ENCODE measurements at regions not wholly inside any gene's neighbourhood (a gene's known extent, or its start where the extent isn't known, plus 50 kb on each side); places are given as distances from the start of the nearest gene placed in this dataset.

DNA sequence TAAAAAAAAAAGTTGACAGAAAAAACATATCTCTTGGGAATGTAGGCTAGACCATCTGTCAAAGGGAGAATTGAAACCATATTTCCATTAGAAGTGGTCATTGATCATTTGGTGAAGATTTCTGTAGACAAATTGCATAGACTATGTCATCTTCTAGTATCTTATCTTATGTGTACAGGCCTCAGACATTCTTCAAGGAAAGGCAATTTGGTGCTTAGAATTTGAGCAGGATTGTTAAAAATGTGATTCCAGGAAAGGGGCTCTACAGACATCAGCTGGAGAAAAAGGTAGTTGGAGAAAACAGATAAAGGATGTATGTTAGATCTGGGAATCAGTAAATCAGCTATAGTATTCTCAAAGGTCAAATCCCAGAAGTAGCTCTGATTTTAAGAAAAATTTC is 627.1 kb downstream of the TMTC2 start:
- Histone ChIP-seq H3K4me3 (no peak overlapping the region), H3K36me3 (replicated peaks in 1 of 2) (no peaks in the 10 kb centered on the region), H3K9me3 (replicated peaks in 1 of 3) (no peaks in the 10 kb centered on the region), H3K4me1 (replicated peaks in 1 of 2) (peaks cover 0 to 5% of the 10 kb centered on the region in 2 donors), H3K27ac (no peak overlapping the region), H3K27me3 (no peaks in the 10 kb centered on the region)
- TF ChIP-seq POLR2A (IDR thresholded peaks at IDR 0.05), result no peak
- TF ChIP-seq, protein P1, sequence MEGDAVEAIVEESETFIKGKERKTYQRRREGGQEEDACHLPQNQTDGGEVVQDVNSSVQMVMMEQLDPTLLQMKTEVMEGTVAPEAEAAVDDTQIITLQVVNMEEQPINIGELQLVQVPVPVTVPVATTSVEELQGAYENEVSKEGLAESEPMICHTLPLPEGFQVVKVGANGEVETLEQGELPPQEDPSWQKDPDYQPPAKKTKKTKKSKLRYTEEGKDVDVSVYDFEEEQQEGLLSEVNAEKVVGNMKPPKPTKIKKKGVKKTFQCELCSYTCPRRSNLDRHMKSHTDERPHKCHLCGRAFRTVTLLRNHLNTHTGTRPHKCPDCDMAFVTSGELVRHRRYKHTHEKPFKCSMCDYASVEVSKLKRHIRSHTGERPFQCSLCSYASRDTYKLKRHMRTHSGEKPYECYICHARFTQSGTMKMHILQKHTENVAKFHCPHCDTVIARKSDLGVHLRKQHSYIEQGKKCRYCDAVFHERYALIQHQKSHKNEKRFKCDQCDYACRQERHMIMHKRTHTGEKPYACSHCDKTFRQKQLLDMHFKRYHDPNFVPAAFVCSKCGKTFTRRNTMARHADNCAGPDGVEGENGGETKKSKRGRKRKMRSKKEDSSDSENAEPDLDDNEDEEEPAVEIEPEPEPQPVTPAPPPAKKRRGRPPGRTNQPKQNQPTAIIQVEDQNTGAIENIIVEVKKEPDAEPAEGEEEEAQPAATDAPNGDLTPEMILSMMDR (IDR thresholded peaks at IDR 0.05), result no peak
- intact Hi-C loops (cut with DNase I), result no loop called here
- no peak for DNase-seq

DNA sequence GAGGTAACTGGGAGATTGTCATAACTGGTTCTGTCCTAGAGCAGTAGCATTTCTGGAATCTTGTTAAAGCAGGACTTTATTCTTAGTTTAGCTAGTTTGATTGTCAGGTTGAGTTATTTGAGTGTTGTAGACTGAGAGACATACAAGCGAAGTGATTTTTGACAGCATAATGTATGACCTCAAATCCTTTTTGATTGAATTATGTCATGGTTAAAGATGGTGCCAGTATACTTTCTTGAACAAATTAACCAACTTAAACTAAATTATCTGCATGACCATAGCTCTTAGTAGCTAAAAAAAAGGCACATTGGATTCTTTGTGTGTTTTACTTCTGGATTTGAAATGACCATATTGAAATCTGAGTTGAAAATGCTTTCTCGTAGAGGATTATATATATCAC is 626.6 kb downstream of the TMTC2 start:
- Histone ChIP-seq H3K27ac (no peak overlapping the region), H3K27me3 (no peaks in the 10 kb centered on the region), H3K4me3 (no peak overlapping the region), H3K36me3 (replicated peaks in 1 of 2) (no peaks in the 10 kb centered on the region), H3K9me3 (replicated peaks in 1 of 3) (no peaks in the 10 kb centered on the region), H3K4me1 (replicated peaks in 1 of 2) (peaks cover 0 to under 1% of the 10 kb centered on the region in 2 donors)
- no peak for TF ChIP-seq POLR2A (IDR thresholded peaks at IDR 0.05)
- TF ChIP-seq, protein P1 (IDR thresholded peaks at IDR 0.05), result no peak
- DNase-seq, result no peak
- 83 to 92% (median 90%) methylated on average over 2 of the region's 2 CpGs for WGBS, 4 donors
- intact Hi-C loops (cut with DNase I), result no loop called here

DNA sequence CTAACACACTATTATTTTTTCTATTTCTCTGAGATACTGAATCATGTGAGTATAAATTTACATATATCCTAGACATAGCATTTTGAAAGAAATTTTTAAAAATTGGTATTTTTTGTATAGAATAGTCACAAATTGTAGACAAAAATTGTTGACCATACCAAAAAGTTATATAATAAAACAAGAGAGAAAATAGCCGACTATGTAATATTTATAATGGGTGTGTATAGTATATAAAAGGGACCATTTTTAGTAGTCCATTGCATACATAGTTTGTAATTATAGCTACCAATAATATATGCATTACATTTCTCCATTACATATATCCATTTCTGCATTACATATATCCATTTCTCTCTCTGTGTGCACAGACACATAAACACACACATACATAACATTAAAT is 590.2 kb downstream of the TMTC2 start:
- H3K9me3 ChIP-seq (replicated peaks in 1 of 3), result no peaks in the 10 kb centered on the region
- intact Hi-C loops (cut with DNase I), result no loop called here

DNA sequence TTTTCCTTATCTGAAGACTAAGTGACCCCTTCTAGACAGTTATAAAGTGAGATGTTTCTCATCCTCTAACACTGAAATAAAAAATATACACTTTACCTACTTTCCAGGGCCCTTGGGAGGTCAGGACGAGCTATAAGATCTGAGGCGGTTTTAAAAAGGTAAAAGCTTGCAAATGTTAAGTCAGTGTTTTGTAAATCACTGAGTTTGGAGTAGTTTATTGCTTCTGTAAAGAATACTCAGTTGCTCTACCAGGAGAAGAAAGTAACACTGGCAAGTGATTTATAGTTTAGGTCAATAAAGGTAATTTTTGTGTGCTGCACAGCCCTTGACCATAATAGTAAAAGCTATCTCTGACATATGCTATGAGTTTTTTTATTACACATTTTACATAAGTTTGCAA is 584.5 kb downstream of the TMTC2 start:
- TF ChIP-seq, protein P1 (IDR thresholded peaks at IDR 0.05), result no peak
- TF ChIP-seq POLR2A (IDR thresholded peaks at IDR 0.05), result no peak
- DNase-seq, result no peak
- H3K27ac ChIP-seq, result no peak overlapping the region
- no peaks in the 10 kb centered on the region for H3K4me1 ChIP-seq (replicated peaks in 1 of 2)
- no peak overlapping the region for H3K4me3 ChIP-seq
- H3K36me3 ChIP-seq (replicated peaks in 1 of 2), result no peaks in the 10 kb centered on the region
- intact Hi-C loops (cut with DNase I), result no loop called here
- no peaks in the 10 kb centered on the region for H3K9me3 ChIP-seq (replicated peaks in 1 of 3)
- H3K27me3 ChIP-seq, result no peaks in the 10 kb centered on the region
- WGBS, 4 donors, result 32 to 67% (median 65%) methylated on average over 2 of the region's 2 CpGs

More for the DNA sequence above, 590.2 kb downstream of the TMTC2 start:
- Histone ChIP-seq H3K27me3 (no peaks in the 10 kb centered on the region), H3K4me3 (no peak overlapping the region), H3K36me3 (replicated peaks in 1 of 2) (no peaks in the 10 kb centered on the region), H3K4me1 (replicated peaks in 1 of 2) (no peaks in the 10 kb centered on the region), H3K27ac (no peak overlapping the region)
- TF ChIP-seq, protein P1 (IDR thresholded peaks at IDR 0.05), result no peak
- no peak for DNase-seq
- 78 to 97% (median 86%) methylated on average over 1 of the region's 1 CpG for WGBS, 4 donors

Data from adrenal gland (tissue), 9 donors.